ENCODE measurements at regions not wholly inside any gene's neighbourhood (a gene's known extent, or its start where the extent isn't known, plus 50 kb on each side); places are given as distances from the start of the nearest gene placed in this dataset.
"Not testable (repeated sequence)": the region's sequence is repeated elsewhere in the genome, so short reads cannot be mapped to it uniquely, and the experiment has no call there.

- H3K36me3 ChIP-seq (ENCODE audit: control insufficient read depth, insufficient read depth, low read length): no peaks in the 10 kb centered on the region
- no peaks in the 10 kb centered on the region for H3K4me1 ChIP-seq (ENCODE audit: control insufficient read depth, insufficient read depth, low read length)
- H3K27me3 ChIP-seq (ENCODE audit: control insufficient read depth, insufficient read depth, low read length, poor library complexity, severe bottlenecking): no peaks in the 10 kb centered on the region
- H3K27ac ChIP-seq (ENCODE audit: insufficient read depth, low read depth, low read length, poor library complexity, severe bottlenecking): no peak overlapping the region
- no peaks in the 10 kb centered on the region for H3K9me3 ChIP-seq (ENCODE audit: control insufficient read depth, low read length)
- 100% methylated on average over 1 of the region's 2 CpGs; no CpG with 5 or more reads in 1 of the 2 experiments for WGBS, 2 experiments
- no peak overlapping the region for H3K4me3 ChIP-seq (ENCODE audit: insufficient read depth, low read depth, low read length)
Observed at GRCh38 chrX:88903989-88904718, 157.1 kb downstream of the CPXCR1 start.

GRCh38 chrX:88908056-88908455 is 161.0 kb downstream of the CPXCR1 start:
- H3K36me3 ChIP-seq (ENCODE audit: control insufficient read depth, insufficient read depth, low read length): no peaks in the 10 kb centered on the region
- H3K4me3 ChIP-seq (ENCODE audit: insufficient read depth, low read depth, low read length): no peak overlapping the region
- H3K9me3 ChIP-seq (ENCODE audit: control insufficient read depth, low read length): no peaks in the 10 kb centered on the region
- no peaks in the 10 kb centered on the region for H3K4me1 ChIP-seq (ENCODE audit: control insufficient read depth, insufficient read depth, low read length)
- H3K27me3 ChIP-seq (ENCODE audit: control insufficient read depth, insufficient read depth, low read length, poor library complexity, severe bottlenecking): no peaks in the 10 kb centered on the region
- 92 to 95% methylated on average over 4 of the region's 4 CpGs for WGBS, 2 experiments
- H3K27ac ChIP-seq (ENCODE audit: insufficient read depth, low read depth, low read length, poor library complexity, severe bottlenecking): no peak overlapping the region

DNA sequence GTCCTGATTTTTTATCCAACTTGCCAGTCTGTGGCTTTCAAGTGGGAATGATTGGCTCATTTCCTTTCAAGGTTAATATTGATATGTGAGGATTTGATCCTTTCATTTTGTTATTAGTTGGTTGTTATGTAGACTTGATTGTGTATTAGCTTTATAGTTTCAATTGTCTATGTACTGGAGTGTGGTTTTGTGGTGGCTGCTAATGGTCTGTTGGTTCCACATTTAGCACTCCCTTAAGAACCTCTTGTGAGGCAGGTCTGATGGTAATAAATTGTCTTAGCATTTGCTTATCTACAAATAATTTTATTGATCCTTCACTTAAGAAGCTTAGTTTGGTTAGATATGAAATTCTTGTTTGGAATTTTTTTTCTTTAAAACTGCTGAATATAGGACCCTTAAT is 190.6 kb downstream of the CPXCR1 start:
- Histone ChIP-seq H3K36me3 (ENCODE audit: control insufficient read depth, insufficient read depth, low read length) (no peaks in the 10 kb centered on the region), H3K4me3 (ENCODE audit: insufficient read depth, low read depth, low read length) (no peak overlapping the region), H3K27ac (ENCODE audit: insufficient read depth, low read depth, low read length, poor library complexity, severe bottlenecking) (no peak overlapping the region), H3K4me1 (ENCODE audit: control insufficient read depth, insufficient read depth, low read length) (no peaks in the 10 kb centered on the region), H3K27me3 (ENCODE audit: control insufficient read depth, insufficient read depth, low read length, poor library complexity, severe bottlenecking) (no peaks in the 10 kb centered on the region), H3K9me3 (ENCODE audit: control insufficient read depth, low read length) (no peaks in the 10 kb centered on the region)

- Histone ChIP-seq H3K4me1 (ENCODE audit: control insufficient read depth, insufficient read depth, low read length) (no peaks in the 10 kb centered on the region), H3K36me3 (ENCODE audit: control insufficient read depth, insufficient read depth, low read length) (no peaks in the 10 kb centered on the region), H3K9me3 (ENCODE audit: control insufficient read depth, low read length) (no peaks in the 10 kb centered on the region), H3K27ac (ENCODE audit: insufficient read depth, low read depth, low read length, poor library complexity, severe bottlenecking) (peak overlapping the region; percentile 44), H3K27me3 (ENCODE audit: control insufficient read depth, insufficient read depth, low read length, poor library complexity, severe bottlenecking) (no peaks in the 10 kb centered on the region), H3K4me3 (ENCODE audit: insufficient read depth, low read depth, low read length) (no peak overlapping the region)
- WGBS, 2 experiments: 67 to 74% methylated on average over 5 of the region's 5 CpGs
Observed at GRCh38 chrX:88940904-88941303, 193.9 kb downstream of the CPXCR1 start.

DNA sequence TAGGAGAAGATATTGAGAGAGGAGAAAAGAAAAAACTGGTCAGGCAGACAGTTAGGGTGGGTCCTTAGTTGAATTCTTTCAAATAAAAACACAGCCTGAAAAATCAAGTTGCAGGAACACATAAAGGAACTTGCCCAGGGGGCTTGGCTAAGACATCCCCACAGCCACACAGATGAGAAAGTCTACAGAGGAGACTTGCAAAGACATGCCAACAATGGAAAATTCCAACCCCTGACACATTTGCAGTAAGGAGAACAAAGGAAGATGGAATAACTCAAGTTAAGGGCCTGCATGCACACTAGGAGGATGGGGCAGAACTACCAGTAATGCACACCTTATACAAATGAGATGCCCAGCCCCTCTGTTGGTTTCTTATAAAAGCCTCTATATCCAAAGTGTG is 197.6 kb downstream of the CPXCR1 start:
- no peaks in the 10 kb centered on the region for H3K27me3 ChIP-seq (ENCODE audit: control insufficient read depth, insufficient read depth, low read length, poor library complexity, severe bottlenecking)
- H3K4me3 ChIP-seq (ENCODE audit: insufficient read depth, low read depth, low read length): no peak overlapping the region
- no peak overlapping the region for H3K27ac ChIP-seq (ENCODE audit: insufficient read depth, low read depth, low read length, poor library complexity, severe bottlenecking)
- no peaks in the 10 kb centered on the region for H3K4me1 ChIP-seq (ENCODE audit: control insufficient read depth, insufficient read depth, low read length)
- no peaks in the 10 kb centered on the region for H3K36me3 ChIP-seq (ENCODE audit: control insufficient read depth, insufficient read depth, low read length)
- H3K9me3 ChIP-seq (ENCODE audit: control insufficient read depth, low read length): no peaks in the 10 kb centered on the region

DNA sequence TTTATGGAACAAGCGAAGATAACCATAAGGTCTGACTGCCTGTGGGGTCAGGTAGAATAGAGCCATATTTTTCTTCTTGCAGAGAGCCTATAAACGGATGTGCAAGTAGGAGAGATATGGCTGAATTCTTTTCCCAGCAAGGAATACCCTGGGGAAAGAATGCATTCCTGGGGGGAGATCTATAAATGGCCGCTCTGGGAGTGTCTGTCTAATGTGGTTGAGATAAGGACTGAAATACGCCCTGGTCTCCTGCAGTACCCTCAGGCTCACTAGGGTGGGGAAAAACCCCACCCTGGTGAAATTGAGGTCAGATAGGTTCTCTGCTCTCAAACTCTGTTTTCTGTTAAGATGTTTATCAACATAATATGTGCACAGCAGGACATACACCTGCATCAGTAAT is 209.0 kb downstream of the CPXCR1 start:
- H3K27ac ChIP-seq (ENCODE audit: insufficient read depth, low read depth, low read length, poor library complexity, severe bottlenecking); H3K9me3 ChIP-seq (ENCODE audit: control insufficient read depth, low read length); H3K27me3 ChIP-seq (ENCODE audit: control insufficient read depth, insufficient read depth, low read length, poor library complexity, severe bottlenecking); H3K4me1 ChIP-seq (ENCODE audit: control insufficient read depth, insufficient read depth, low read length); H3K4me3 ChIP-seq (ENCODE audit: insufficient read depth, low read depth, low read length); H3K36me3 ChIP-seq (ENCODE audit: control insufficient read depth, insufficient read depth, low read length): not testable (repeated sequence)
- WGBS, 2 experiments: 97 to 98% methylated on average over 4 of the region's 4 CpGs

DNA sequence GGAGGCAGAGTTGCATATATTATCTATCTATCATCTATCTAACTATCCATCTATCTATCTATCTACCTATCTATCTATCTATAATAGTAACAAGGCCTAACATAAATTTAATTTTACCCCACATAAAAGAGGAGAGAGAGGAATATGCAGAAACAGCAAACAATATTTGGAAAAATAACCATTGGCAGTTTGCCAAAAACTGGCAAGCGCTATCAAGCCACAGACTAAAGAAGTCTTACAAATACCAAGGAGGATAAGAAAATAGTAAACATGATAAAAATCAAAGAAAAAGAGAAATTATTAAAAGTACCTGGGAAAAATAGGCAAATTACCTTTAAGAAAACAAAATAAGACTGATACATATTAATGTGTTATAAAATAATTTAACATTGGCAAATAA is 230.8 kb downstream of the CPXCR1 start:
- Histone ChIP-seq H3K9me3 (ENCODE audit: control insufficient read depth, low read length) (no peaks in the 10 kb centered on the region), H3K27ac (ENCODE audit: insufficient read depth, low read depth, low read length, poor library complexity, severe bottlenecking) (no peak overlapping the region), H3K36me3 (ENCODE audit: control insufficient read depth, insufficient read depth, low read length) (no peaks in the 10 kb centered on the region), H3K27me3 (ENCODE audit: control insufficient read depth, insufficient read depth, low read length, poor library complexity, severe bottlenecking) (no peaks in the 10 kb centered on the region), H3K4me3 (ENCODE audit: insufficient read depth, low read depth, low read length) (no peak overlapping the region), H3K4me1 (ENCODE audit: control insufficient read depth, insufficient read depth, low read length) (no peaks in the 10 kb centered on the region)
- no CpG with 5 or more reads among the region's 1 CpG for WGBS, 2 experiments

- Histone ChIP-seq H3K27me3 (ENCODE audit: control insufficient read depth, insufficient read depth, low read length, poor library complexity, severe bottlenecking) (no peaks in the 10 kb centered on the region), H3K4me1 (ENCODE audit: control insufficient read depth, insufficient read depth, low read length) (no peaks in the 10 kb centered on the region), H3K27ac (ENCODE audit: insufficient read depth, low read depth, low read length, poor library complexity, severe bottlenecking) (no peak overlapping the region), H3K36me3 (ENCODE audit: control insufficient read depth, insufficient read depth, low read length) (no peaks in the 10 kb centered on the region), H3K4me3 (ENCODE audit: insufficient read depth, low read depth, low read length) (no peak overlapping the region), H3K9me3 (ENCODE audit: control insufficient read depth, low read length) (no peaks in the 10 kb centered on the region)
- WGBS, 2 experiments: 94 to 96% methylated on average over 22 of the region's 22 CpGs
Observed at GRCh38 chrX:88982183-88982582, 235.2 kb downstream of the CPXCR1 start.

DNA sequence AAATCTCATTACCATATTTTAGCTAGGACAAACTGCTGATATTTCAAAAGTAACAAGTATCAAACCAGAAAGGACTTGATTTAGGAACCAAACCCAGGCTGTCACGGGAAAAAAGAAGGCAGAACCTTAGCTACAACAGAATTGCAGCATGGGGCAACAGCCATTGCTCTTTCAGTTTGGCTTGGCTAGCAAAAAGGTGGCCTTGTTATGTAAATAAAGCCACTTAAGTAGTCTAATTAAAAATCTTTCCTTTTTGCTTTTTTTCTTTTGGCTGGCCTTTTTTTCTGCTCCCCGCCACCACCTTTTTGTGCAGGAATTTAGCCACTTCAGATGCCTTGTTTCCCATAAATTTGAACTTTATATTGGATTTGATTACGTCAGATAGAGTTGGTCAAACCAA is 235.9 kb downstream of the CPXCR1 start:
- H3K4me1 ChIP-seq (ENCODE audit: control insufficient read depth, insufficient read depth, low read length): no peaks in the 10 kb centered on the region
- H3K36me3 ChIP-seq (ENCODE audit: control insufficient read depth, insufficient read depth, low read length): no peaks in the 10 kb centered on the region
- WGBS, 2 experiments: 17 to 43% methylated on average over 2 to 3 of the region's 3 CpGs
- no peak overlapping the region for H3K4me3 ChIP-seq (ENCODE audit: insufficient read depth, low read depth, low read length)
- H3K9me3 ChIP-seq (ENCODE audit: control insufficient read depth, low read length): no peaks in the 10 kb centered on the region
- no peaks in the 10 kb centered on the region for H3K27me3 ChIP-seq (ENCODE audit: control insufficient read depth, insufficient read depth, low read length, poor library complexity, severe bottlenecking)
- no peak overlapping the region for H3K27ac ChIP-seq (ENCODE audit: insufficient read depth, low read depth, low read length, poor library complexity, severe bottlenecking)

DNA sequence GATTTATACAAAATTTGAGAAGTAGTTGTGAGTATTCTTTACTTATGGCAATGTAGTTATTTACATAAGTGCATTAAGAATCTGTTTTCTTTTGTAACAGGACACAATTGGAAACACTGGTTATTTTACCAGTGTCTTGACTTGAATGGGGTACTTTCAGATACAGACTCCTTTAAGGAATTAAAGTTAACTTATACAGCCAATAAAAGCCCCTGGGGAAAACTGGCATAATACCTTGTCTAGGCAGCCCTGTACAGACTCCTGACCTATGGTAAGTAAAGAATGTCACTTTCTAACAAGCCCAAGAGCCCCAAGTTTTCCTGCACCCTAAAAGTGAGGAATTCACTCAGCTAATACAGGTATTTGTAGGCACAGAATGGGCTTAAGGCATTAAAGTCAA is 241.8 kb downstream of the CPXCR1 start:
- Histone ChIP-seq H3K9me3 (ENCODE audit: control insufficient read depth, low read length) (no peaks in the 10 kb centered on the region), H3K4me3 (ENCODE audit: insufficient read depth, low read depth, low read length) (no peak overlapping the region), H3K27ac (ENCODE audit: insufficient read depth, low read depth, low read length, poor library complexity, severe bottlenecking) (no peak overlapping the region), H3K27me3 (ENCODE audit: control insufficient read depth, insufficient read depth, low read length, poor library complexity, severe bottlenecking) (no peaks in the 10 kb centered on the region), H3K36me3 (ENCODE audit: control insufficient read depth, insufficient read depth, low read length) (no peaks in the 10 kb centered on the region), H3K4me1 (ENCODE audit: control insufficient read depth, insufficient read depth, low read length) (no peaks in the 10 kb centered on the region)

All from ectodermal cell (in vitro differentiated cells).